ENCODE measurements at regions not wholly inside any gene's neighbourhood (a gene's known extent, or its start where the extent isn't known, plus 50 kb on each side); places are given as distances from the start of the nearest gene placed in this dataset.

GRCh38 chr16:14368399-14368798 lies 261.7 kb downstream of the PARN start:
- no peak for TF ChIP-seq CTCF (IDR thresholded peaks at IDR 0.05)

GRCh38 chr16:14366974-14367707 lies 262.9 kb downstream of the PARN start:
- H3K27ac ChIP-seq: no peak overlapping the region
- DNase-seq (ENCODE audit: low spot score): no peak
- no peak for TF ChIP-seq CTCF (IDR thresholded peaks at IDR 0.05)
- H3K4me3 ChIP-seq: no peak overlapping the region

More at GRCh38 chr16:14368399-14368798, 261.7 kb downstream of the PARN start:
- no peak for DNase-seq (ENCODE audit: low spot score)
- H3K27ac ChIP-seq: no peak overlapping the region
- no peak overlapping the region for H3K4me3 ChIP-seq

GRCh38 chr16:14366447-14366846 lies 263.6 kb downstream of the PARN start:
- DNase-seq (ENCODE audit: low spot score): no peak
- TF ChIP-seq CTCF (IDR thresholded peaks at IDR 0.05): no peak

GRCh38 chr16:14365200-14365851 lies 264.7 kb downstream of the PARN start:
- Histone ChIP-seq H3K27ac (no peak overlapping the region), H3K4me3 (no peak overlapping the region)
- DNase-seq (ENCODE audit: low spot score): no peak
- TF ChIP-seq CTCF (IDR thresholded peaks at IDR 0.05): no peak

More at GRCh38 chr16:14366447-14366846, 263.6 kb downstream of the PARN start:
- no peak overlapping the region for H3K4me3 ChIP-seq
- H3K27ac ChIP-seq: no peak overlapping the region

GRCh38 chr16:14364386-14365199 lies 265.5 kb downstream of the PARN start:
- no peak overlapping the region for H3K27ac ChIP-seq
- no peak for DNase-seq (ENCODE audit: low spot score)
- no peak for TF ChIP-seq CTCF (IDR thresholded peaks at IDR 0.05)
- no peak overlapping the region for H3K4me3 ChIP-seq

- no peak overlapping the region for H3K27ac ChIP-seq
- no peak for DNase-seq (ENCODE audit: low spot score)
- no peak for TF ChIP-seq CTCF (IDR thresholded peaks at IDR 0.05)
- H3K4me3 ChIP-seq: no peak overlapping the region
These were observed 266.0 kb downstream of the PARN start for GRCh38 chr16:14364112-14364385.
